HCT116 (cell line): ENCODE measurements at regions not wholly inside any gene's neighbourhood (a gene's known extent, or its start where the extent isn't known, plus 50 kb on each side); places are given as distances from the start of the nearest gene placed in this dataset.
A peak's percentile ranks its signal among the peaks of the same experiment; 100 is the strongest.

Experiments used
- ATAC-seq: fragments of 200-7000 bp; cut with Tn5 transposase; 2 replicates; pipeline ENCODE4 v1.9.1; 2020; ENCODE audit warnings: mild to moderate bottlenecking, moderate library complexity
- BruUV-seq: library from RNA; stranded (reverse); fragments of 400-500 nt; replicated peaks from 2 replicates; lab custom pipeline; 2021; lab: Mats Ljungman, UMichigan
- CTCF ChIA-PET: fragments of 300-600 bp; sonication (Branson Sonifier 250); formaldehyde crosslinking; loops from one replicate; lab custom pipeline; 2021; ENCODE audit warnings: antibody characterized with exemption; lab: Charles Lee
- POLR2A ChIA-PET: fragments of 300-600, 350-600 bp; sonication (Branson Sonifier 250); formaldehyde crosslinking; loops from one replicate; lab custom pipeline; 2021; ENCODE audit warnings: antibody characterized with exemption; lab: Charles Lee
- RAD21 ChIA-PET, 2 experiments: fragments of 300-600 bp; sonication (Branson Sonifier 250); formaldehyde crosslinking; loops; one replicate each; lab custom pipeline; 2023; ENCODE audit warnings: low total read pairs in 2 of 2; ENCODE audit not compliant: uncharacterized antibody in 2 of 2, unreplicated experiment in 2 of 2, low non-redundant PET in 1 of 2; lab: Charles Lee
- DNase-seq: peaks from one replicate; pipeline ENCODE4 v3.0.0-alpha.2; 2010; ENCODE audit warnings: low read depth, low spot score
- H2AFZ ChIP-seq: fragments of 200-600 bp; shearing (Covaris generic), sonication (generic); 2 replicates; pipeline ENCODE4 v1.6.1; 2017; ENCODE audit warnings: low read depth, mixed run types, mixed read lengths, antibody characterized with exemption, low read length; ENCODE audit not compliant: poor library complexity, severe bottlenecking
- H3K27ac ChIP-seq: 2 replicates; pipeline ENCODE4 v1.5.1; 2012; ENCODE audit warnings: low read depth, low read length
- H3K27me3 ChIP-seq: fragments of 200-600 bp; sonication (generic); 2 replicates; pipeline ENCODE4 v1.6.1; 2016; ENCODE audit warnings: mixed run types, low read length, mixed read lengths; ENCODE audit not compliant: insufficient read depth
- H3K36me3 ChIP-seq, 2 experiments: fragments of 200-500 bp in 1 of 2; fragments of 200-600 bp in 1 of 2; sonication (Bioruptor generic) in 1 of 2; sonication (generic) in 1 of 2; 2 replicates each; pipeline versions ENCODE4 v1.5.1 to v1.6.1; 2014 to 2016; ENCODE audit warnings: low read length in 2 of 2, inconsistent platforms in 1 of 2, mixed read lengths in 1 of 2, mixed run types in 1 of 2; ENCODE audit not compliant: insufficient read depth in 2 of 2, control insufficient read depth in 1 of 2
- H3K4me1 ChIP-seq, 2 experiments: fragments of 200-600 bp in 1 of 2; sonication (generic) in 1 of 2; 2 replicates each; pipeline versions ENCODE4 v1.5.1 to v1.6.1; 2012 to 2017; ENCODE audit warnings: low read length in 2 of 2, inconsistent platforms in 1 of 2, mild to moderate bottlenecking in 1 of 2, mixed read lengths in 1 of 2, mixed run types in 1 of 2, moderate library complexity in 1 of 2; ENCODE audit not compliant: insufficient read depth in 2 of 2, control insufficient read depth in 1 of 2
- H3K4me2 ChIP-seq: fragments of 200-600 bp; sonication (generic); 2 replicates; pipeline ENCODE4 v1.6.1; 2017; ENCODE audit warnings: mixed run types, low read length, mixed read lengths
- H3K4me3 ChIP-seq, 2 experiments: fragments of 200-600 bp in 1 of 2; sonication (generic) in 1 of 2; replicated peaks in 1 of 2; 2 replicates each; pipeline ENCODE4 v1.5.1; 2011 to 2016; ENCODE audit warnings: low read length in 2 of 2, control low read depth in 1 of 2, low read depth in 1 of 2, mild to moderate bottlenecking in 1 of 2, mixed read lengths in 1 of 2, mixed run types in 1 of 2
- H3K79me2 ChIP-seq: fragments of 200-600 bp; sonication (generic); 2 replicates; pipeline ENCODE4 v1.6.1; 2017; ENCODE audit warnings: mild to moderate bottlenecking, mixed run types, low read length, moderate library complexity, mixed read lengths; ENCODE audit not compliant: insufficient read depth
- H3K9ac ChIP-seq: fragments of 200-600 bp; sonication (generic); 2 replicates; pipeline ENCODE4 v1.6.1; 2016; ENCODE audit warnings: low read length, mixed read lengths
- H3K9me2 ChIP-seq: fragments of 200-600 bp; sonication (generic), shearing (Covaris generic); 2 replicates; pipeline ENCODE4 v1.6.1; 2017; ENCODE audit warnings: mixed run types, mild to moderate bottlenecking, moderate library complexity; ENCODE audit not compliant: insufficient read depth
- H3K9me3 ChIP-seq, 2 experiments: fragments of 200-500 bp in 1 of 2; fragments of 200-600 bp in 1 of 2; sonication (Bioruptor generic) in 1 of 2; sonication (generic) in 1 of 2; 2 replicates each; pipeline ENCODE4 v1.6.1; 2014 to 2017; ENCODE audit warnings: low read length in 2 of 2, mixed read lengths in 2 of 2, inconsistent platforms in 1 of 2, low read depth in 1 of 2, mild to moderate bottlenecking in 1 of 2, mixed run types in 1 of 2, moderate library complexity in 1 of 2; ENCODE audit not compliant: control insufficient read depth in 1 of 2, insufficient read depth in 1 of 2
- H4K20me1 ChIP-seq: fragments of 200-600 bp; sonication (generic), shearing (Covaris generic); 2 replicates; pipeline ENCODE4 v1.6.1; 2017; ENCODE audit warnings: mixed run types, mild to moderate bottlenecking, moderate library complexity; ENCODE audit not compliant: insufficient read depth
- EGR1 ChIP-seq: IDR thresholded peaks from 2 replicates; pipeline ENCODE4 v1.6.1; 2012; ENCODE audit warnings: low read depth
- ELF1 ChIP-seq: IDR thresholded peaks from 2 replicates; pipeline ENCODE4 v1.6.1; 2012; ENCODE audit warnings: low read depth, borderline replicate concordance
- EZH2 ChIP-seq: fragments of 200-600 bp; sonication (generic); IDR thresholded peaks from 2 replicates; pipeline ENCODE4 v1.6.1; 2017; ENCODE audit warnings: antibody characterized with exemption, mixed run types
- FOSL1 ChIP-seq: IDR thresholded peaks from 2 replicates; pipeline ENCODE4 v1.6.1; 2012; ENCODE audit warnings: low read depth
- SRF ChIP-seq: IDR thresholded peaks from 2 replicates; pipeline ENCODE4 v1.6.1; 2012; ENCODE audit warnings: low read depth
- ZFX ChIP-seq: fragments of 450-650 bp; IDR thresholded peaks from 2 replicates; pipeline ENCODE4 v1.6.1; 2017
- intact Hi-C: fragments of 100-400 bp; cut with micrococcal nuclease; formaldehyde crosslinking; loops from 2 replicates; pipeline ENCODE4 v1.10.0; 2022
- TF ChIP-seq, protein P1 (sequence below), 3 experiments: fragments of 200-600 bp in 1 of 3; sonication (generic) in 1 of 3; IDR thresholded peaks in 2 of 3; conservative IDR thresholded peaks in 1 of 3; 2 replicates each; pipeline ENCODE4 v1.5.1; 2012 to 2017; ENCODE audit warnings: low read depth in 2 of 3, low read length in 2 of 3, antibody characterized with exemption in 1 of 3, borderline replicate concordance in 1 of 3, control low read depth in 1 of 3, mild to moderate bottlenecking in 1 of 3, mixed read lengths in 1 of 3, mixed run types in 1 of 3, moderate library complexity in 1 of 3; ENCODE audit not compliant: insufficient read depth in 1 of 3
- TF ChIP-seq, protein P2 (sequence below): IDR thresholded peaks from 2 replicates; pipeline ENCODE4 v1.6.1; 2012
- TF ChIP-seq, protein P3 (sequence below): IDR thresholded peaks from 2 replicates; pipeline ENCODE4 v1.6.1; 2012; ENCODE audit warnings: low read depth

DNA sequence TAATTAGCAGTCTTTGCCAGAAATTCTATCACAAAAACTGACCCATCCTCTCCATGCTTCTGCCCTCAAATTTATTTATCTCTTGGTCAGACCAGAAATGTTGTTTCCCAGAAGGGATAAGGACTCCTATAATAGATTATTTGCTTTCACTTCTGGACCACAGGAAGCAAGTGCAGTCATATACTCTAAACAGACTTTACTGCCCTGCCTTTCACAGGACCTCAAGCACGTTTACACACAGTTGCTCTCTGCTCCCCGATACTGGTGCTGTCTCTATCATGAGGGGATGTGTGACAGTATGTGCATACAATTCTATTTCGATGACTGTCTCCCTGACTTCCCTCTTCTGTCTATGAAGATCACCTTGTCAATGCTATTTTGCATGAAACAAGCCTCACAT lies 205.5 kb upstream of the TGFBR2 start:
- Histone ChIP-seq H3K9ac (no peak overlapping the region), H3K27ac (no peak overlapping the region), H3K79me2 (no peaks in the 10 kb centered on the region), H3K9me3 (no peaks in the 10 kb centered on the region), H3K4me3 (no peak overlapping the region), H2AFZ (peak overlapping the region; percentile 2), H3K4me2 (no peak overlapping the region), H3K4me1 (no peaks in the 10 kb centered on the region), H4K20me1 (no peaks in the 10 kb centered on the region), H3K36me3 (no peaks in the 10 kb centered on the region), H3K9me2 (no peaks in the 10 kb centered on the region), H3K27me3 (no peaks in the 10 kb centered on the region)
- CTCF ChIA-PET = no interaction called here
- RAD21 ChIA-PET = no interaction called here
- intact Hi-C loops = no loop called here
- ATAC-seq = no peak
- no peak for DNase-seq
- no TSS peak for BruUV-seq
- TF ChIP-seq ELF1 (no peak), ZFX (no peak)
- TF ChIP-seq, protein P1, sequence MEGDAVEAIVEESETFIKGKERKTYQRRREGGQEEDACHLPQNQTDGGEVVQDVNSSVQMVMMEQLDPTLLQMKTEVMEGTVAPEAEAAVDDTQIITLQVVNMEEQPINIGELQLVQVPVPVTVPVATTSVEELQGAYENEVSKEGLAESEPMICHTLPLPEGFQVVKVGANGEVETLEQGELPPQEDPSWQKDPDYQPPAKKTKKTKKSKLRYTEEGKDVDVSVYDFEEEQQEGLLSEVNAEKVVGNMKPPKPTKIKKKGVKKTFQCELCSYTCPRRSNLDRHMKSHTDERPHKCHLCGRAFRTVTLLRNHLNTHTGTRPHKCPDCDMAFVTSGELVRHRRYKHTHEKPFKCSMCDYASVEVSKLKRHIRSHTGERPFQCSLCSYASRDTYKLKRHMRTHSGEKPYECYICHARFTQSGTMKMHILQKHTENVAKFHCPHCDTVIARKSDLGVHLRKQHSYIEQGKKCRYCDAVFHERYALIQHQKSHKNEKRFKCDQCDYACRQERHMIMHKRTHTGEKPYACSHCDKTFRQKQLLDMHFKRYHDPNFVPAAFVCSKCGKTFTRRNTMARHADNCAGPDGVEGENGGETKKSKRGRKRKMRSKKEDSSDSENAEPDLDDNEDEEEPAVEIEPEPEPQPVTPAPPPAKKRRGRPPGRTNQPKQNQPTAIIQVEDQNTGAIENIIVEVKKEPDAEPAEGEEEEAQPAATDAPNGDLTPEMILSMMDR (IDR thresholded peaks at IDR 0.05 in 2 of 3, conservative IDR thresholded peaks at IDR 0.05 in 1 of 3; ENCODE audit: borderline replicate concordance in 1 of 3, insufficient read depth in 1 of 3, low read depth in 2 of 3, low read length in 2 of 3) = no peak
- TF ChIP-seq, protein P2, sequence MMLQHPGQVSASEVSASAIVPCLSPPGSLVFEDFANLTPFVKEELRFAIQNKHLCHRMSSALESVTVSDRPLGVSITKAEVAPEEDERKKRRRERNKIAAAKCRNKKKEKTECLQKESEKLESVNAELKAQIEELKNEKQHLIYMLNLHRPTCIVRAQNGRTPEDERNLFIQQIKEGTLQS = no peak
- POLR2A ChIA-PET = no interaction called here

DNA sequence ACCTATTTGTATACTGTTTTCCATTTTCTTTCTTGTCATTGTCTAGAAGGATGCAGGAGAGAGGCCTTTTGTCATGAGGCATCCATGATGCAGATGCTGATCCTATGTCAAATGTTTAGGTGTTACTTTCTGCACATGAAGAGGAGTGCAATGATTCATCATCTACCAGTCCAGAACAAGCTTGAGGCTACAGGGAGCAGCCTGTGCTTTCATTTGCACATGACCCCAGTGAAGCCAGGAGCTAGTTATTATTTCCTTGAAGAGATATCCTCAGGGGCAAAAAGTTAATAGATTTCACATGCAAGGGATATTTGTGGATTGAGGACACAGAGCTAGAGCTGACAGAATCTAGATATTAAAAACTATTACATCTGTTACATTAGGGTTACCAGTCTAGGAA lies 204.4 kb upstream of the TGFBR2 start:
- Histone ChIP-seq H3K27me3 (no peaks in the 10 kb centered on the region), H3K79me2 (no peaks in the 10 kb centered on the region), H3K27ac (no peak overlapping the region), H3K4me1 (no peaks in the 10 kb centered on the region), H3K4me3 (no peak overlapping the region), H3K36me3 (no peaks in the 10 kb centered on the region), H3K9me2 (no peaks in the 10 kb centered on the region), H2AFZ (no peak overlapping the region), H3K4me2 (no peak overlapping the region), H4K20me1 (no peaks in the 10 kb centered on the region), H3K9me3 (no peaks in the 10 kb centered on the region), H3K9ac (no peak overlapping the region)
- BruUV-seq = no TSS peak
- CTCF ChIA-PET = no interaction called here
- DNase-seq (no peak), ATAC-seq (no peak)
- TF ChIP-seq SRF (no peak), ZFX (no peak), EGR1 (no peak), FOSL1 (no peak), EZH2 (no peak)
- TF ChIP-seq, protein P2 = no peak
- TF ChIP-seq, protein P3, sequence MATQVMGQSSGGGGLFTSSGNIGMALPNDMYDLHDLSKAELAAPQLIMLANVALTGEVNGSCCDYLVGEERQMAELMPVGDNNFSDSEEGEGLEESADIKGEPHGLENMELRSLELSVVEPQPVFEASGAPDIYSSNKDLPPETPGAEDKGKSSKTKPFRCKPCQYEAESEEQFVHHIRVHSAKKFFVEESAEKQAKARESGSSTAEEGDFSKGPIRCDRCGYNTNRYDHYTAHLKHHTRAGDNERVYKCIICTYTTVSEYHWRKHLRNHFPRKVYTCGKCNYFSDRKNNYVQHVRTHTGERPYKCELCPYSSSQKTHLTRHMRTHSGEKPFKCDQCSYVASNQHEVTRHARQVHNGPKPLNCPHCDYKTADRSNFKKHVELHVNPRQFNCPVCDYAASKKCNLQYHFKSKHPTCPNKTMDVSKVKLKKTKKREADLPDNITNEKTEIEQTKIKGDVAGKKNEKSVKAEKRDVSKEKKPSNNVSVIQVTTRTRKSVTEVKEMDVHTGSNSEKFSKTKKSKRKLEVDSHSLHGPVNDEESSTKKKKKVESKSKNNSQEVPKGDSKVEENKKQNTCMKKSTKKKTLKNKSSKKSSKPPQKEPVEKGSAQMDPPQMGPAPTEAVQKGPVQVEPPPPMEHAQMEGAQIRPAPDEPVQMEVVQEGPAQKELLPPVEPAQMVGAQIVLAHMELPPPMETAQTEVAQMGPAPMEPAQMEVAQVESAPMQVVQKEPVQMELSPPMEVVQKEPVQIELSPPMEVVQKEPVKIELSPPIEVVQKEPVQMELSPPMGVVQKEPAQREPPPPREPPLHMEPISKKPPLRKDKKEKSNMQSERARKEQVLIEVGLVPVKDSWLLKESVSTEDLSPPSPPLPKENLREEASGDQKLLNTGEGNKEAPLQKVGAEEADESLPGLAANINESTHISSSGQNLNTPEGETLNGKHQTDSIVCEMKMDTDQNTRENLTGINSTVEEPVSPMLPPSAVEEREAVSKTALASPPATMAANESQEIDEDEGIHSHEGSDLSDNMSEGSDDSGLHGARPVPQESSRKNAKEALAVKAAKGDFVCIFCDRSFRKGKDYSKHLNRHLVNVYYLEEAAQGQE = no peak
- intact Hi-C loops = no loop called here
- RAD21 ChIA-PET = no interaction called here
- POLR2A ChIA-PET = no interaction called here
